SK-N-SH (cell line): ENCODE measurements at regions not wholly inside any gene's neighbourhood (a gene's known extent, or its start where the extent isn't known, plus 50 kb on each side); places are given as distances from the start of the nearest gene placed in this dataset.

Experiments
- CTCF ChIP-seq: fragments of 200-600 bp; sonication (generic); IDR thresholded peaks from 2 replicates; pipeline ENCODE4 v1.6.1; 2017; ENCODE audit warnings: antibody characterized with exemption, mild to moderate bottlenecking, moderate library complexity
- NFIC ChIP-seq: IDR thresholded peaks from 2 replicates; pipeline ENCODE4 v1.4.0; 2012; ENCODE audit warnings: borderline replicate concordance
- TAF1 ChIP-seq: IDR thresholded peaks from 2 replicates; pipeline ENCODE4 v1.6.1; 2012; ENCODE audit warnings: low read depth, mild to moderate bottlenecking, low read length, moderate library complexity, borderline replicate concordance
- TF ChIP-seq, protein P1 (sequence below): IDR thresholded peaks from 2 replicates; pipeline ENCODE4 v1.4.0; 2012; ENCODE audit warnings: low read depth, borderline replicate concordance

- TF ChIP-seq CTCF, result no peak
- TF ChIP-seq TAF1, result no peak
- TF ChIP-seq, protein P1, sequence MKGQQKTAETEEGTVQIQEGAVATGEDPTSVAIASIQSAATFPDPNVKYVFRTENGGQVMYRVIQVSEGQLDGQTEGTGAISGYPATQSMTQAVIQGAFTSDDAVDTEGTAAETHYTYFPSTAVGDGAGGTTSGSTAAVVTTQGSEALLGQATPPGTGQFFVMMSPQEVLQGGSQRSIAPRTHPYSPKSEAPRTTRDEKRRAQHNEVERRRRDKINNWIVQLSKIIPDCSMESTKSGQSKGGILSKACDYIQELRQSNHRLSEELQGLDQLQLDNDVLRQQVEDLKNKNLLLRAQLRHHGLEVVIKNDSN, result no peak
- no peak for TF ChIP-seq NFIC
Measured at GRCh38 chr22:34841331-34841771, 224.6 kb upstream of the ISX start.
